Erythroblast (primary cell): ENCODE measurements at regions not wholly inside any gene's neighbourhood (a gene's known extent, or its start where the extent isn't known, plus 50 kb on each side); places are given as distances from the start of the nearest gene placed in this dataset.

ENCODE experiments used
- DNase-seq, 2 experiments: peaks; one replicate each; lab custom pipeline; 2025; lab: John Stamatoyannopoulos, UW
- GATA1 ChIP-seq: IDR thresholded peaks from 2 replicates; pipeline ENCODE4 v1.6.1; 2011; ENCODE audit warnings: low read depth, mild to moderate bottlenecking, control low read depth, low read length, moderate library complexity
- POLR2A ChIP-seq: IDR thresholded peaks from 2 replicates; pipeline ENCODE4 v1.6.1; 2011; ENCODE audit warnings: mild to moderate bottlenecking, low read length

GRCh38 chr7:47649919-47650318 is 68.0 kb upstream of the TNS3 start:
- TF ChIP-seq POLR2A (no peak), GATA1 (no peak)
- DNase-seq, result no peak

DNA sequence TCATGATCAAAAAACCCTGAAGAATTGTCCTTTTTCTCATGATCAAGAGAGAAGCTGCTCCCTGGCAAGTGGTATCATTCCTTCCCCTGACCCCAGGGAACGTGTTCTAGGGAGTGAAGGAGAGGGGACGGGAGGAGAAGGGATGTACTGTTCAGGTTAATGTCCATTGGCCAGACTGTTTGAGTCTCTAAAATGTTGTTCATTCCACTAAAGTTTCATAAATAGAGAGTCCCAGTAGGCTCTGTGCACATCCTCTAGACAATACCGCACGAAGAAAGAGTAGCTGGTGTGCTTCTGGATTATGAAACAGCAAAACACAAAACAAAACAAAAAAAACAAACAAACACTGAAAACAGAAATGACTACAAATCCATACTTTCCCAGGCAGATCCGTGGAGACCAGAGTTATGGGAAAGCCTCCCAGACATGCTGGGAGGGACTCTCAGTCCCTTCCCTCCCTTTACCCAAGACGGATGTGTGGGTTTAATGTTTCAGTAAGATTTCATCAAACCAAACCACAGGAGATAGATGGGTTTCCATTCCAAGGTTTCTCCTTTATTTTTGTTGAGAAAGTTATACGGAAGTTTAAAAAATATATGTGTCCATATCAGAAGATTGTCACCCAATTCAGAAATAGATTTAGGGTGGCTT is 66.5 kb upstream of the TNS3 start:
- TF ChIP-seq POLR2A (no peak), GATA1 (no peak)

GRCh38 chr7:47647918-47648250 is 66.0 kb upstream of the TNS3 start:
- no peak for DNase-seq
- TF ChIP-seq GATA1 (no peak), POLR2A (no peak)

More for the DNA sequence above, 66.5 kb upstream of the TNS3 start:
- no peak for DNase-seq

GRCh38 chr7:47647181-47647917 is 65.4 kb upstream of the TNS3 start:
- no peak for DNase-seq
- TF ChIP-seq GATA1, result no peak
- no peak for TF ChIP-seq POLR2A

- DNase-seq, result no peak
- no peak for TF ChIP-seq GATA1
- no peak for TF ChIP-seq POLR2A
Measured at GRCh38 chr7:47643716-47644400, 61.9 kb upstream of the TNS3 start.

GRCh38 chr7:47640265-47640664 is 58.4 kb upstream of the TNS3 start:
- DNase-seq, result no peak
- TF ChIP-seq POLR2A (no peak), GATA1 (no peak)

DNA sequence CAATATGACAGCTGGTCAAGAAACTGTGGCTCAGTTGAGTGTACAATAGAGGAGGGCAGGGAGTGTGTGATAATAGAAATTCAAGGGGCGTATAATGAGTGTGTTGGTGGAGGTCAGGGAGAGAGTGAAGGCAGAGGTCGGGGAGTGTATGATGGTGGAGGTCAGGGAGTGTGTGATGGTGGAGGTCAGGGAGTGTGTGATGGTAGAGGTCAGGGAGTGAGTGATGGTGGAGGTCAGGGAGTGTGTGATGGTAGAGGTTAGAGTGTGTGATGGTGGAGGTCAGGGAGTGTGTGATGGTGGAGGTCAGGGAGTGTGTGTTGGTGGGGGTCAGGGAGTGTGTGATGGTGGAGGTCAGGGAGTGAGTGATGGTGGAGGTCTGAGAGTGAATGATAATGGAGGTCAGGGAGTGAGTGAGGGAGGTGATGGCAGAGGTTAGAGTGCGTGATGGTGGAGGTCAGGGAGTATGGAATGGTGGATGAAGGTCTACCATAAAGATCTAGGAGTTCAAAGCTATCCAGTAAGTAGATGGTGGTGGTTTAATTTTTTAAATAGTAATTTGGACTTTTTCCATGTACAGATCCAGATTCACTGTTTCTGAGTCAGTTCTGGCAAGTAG is 57.7 kb upstream of the TNS3 start:
- TF ChIP-seq POLR2A, result no peak
- TF ChIP-seq GATA1, result no peak

GRCh38 chr7:47638679-47639315 is 56.9 kb upstream of the TNS3 start:
- no peak for DNase-seq
- no peak for TF ChIP-seq GATA1
- TF ChIP-seq POLR2A, result no peak

More for the DNA sequence above, 57.7 kb upstream of the TNS3 start:
- no peak for DNase-seq

- TF ChIP-seq GATA1 (no peak), POLR2A (no peak)
- DNase-seq, result no peak
Measured at GRCh38 chr7:47636433-47637175, 54.7 kb upstream of the TNS3 start.

DNA sequence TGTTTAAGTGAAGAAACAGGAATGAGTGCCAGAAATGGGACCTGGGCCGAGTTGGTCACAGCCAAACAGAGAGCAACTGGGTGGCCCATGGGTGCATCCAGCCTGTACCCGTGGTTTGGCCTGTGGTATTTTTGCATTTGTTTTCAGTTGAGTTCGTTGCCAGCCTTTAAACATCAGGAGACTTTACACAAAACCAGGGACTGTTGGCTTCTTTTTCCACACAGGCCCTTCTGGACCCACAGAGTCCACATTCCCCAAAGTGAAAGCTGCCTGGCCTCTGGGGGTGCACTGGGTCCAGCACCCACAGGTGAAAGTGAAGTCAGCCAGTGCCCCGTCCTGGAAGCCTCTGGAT is 54.1 kb upstream of the TNS3 start:
- TF ChIP-seq GATA1, result no peak
- TF ChIP-seq POLR2A, result no peak
- no peak for DNase-seq

GRCh38 chr7:47635091-47636080 is 53.5 kb upstream of the TNS3 start:
- TF ChIP-seq POLR2A (no peak), GATA1 (no peak)
- DNase-seq, result no peak

- TF ChIP-seq GATA1 (no peak), POLR2A (no peak)
- DNase-seq, result no peak
Measured at GRCh38 chr7:47634273-47634672, 52.4 kb upstream of the TNS3 start.
